Hematopoietic multipotent progenitor cell treated with erythropoietin and hydrocortisone succinate and interleukin-3 and kit ligand, for 17 days (in vitro differentiated cells): ENCODE measurements at regions not wholly inside any gene's neighbourhood (a gene's known extent, or its start where the extent isn't known, plus 50 kb on each side); places are given as distances from the start of the nearest gene placed in this dataset.

Experiments
- DNase-seq: peaks from one replicate; pipeline ENCODE4 v3.0.0-alpha.2; 2015; ENCODE audit warnings: low spot score

DNA sequence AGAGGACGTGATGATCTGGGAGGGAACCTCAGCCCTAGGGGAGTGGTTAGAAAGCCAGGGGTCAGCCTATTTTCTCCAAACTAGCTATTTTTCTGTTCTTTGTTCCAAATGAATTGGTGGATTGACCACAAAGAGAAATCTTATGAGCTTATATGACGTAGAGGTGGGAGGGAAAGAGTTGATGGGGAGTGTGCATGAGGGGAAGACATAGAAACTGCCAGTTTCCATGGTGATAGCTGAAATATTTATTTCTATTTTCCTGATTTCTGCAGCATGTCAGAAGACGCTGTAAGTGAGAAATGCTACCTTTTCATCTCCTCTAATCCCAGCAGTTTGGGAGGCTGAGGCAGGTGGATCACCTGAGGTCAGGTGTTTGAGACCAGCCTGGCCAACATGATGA is 51.4 kb upstream of the CISTR start:
- no peak for DNase-seq

DNA sequence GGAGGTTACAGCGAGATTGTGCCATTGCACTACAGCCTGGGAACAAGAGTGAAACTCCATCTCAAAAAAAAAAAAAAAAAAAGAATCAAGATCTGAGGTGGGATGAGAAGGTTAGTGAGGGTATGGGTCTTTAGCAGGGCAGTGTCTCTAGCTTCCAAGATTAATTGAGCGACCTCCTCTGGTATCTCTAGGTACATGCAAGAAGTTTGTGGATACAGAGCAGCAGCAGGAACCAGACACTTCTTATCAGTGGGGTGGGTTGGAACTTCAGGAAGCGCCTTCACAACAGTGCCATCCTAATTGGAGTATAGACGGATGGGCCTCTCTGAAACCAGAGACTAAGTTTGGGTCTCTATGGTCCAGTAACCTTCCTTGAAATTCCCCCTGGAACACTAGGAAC is 51.9 kb upstream of the CISTR start:
- no peak for DNase-seq

DNA sequence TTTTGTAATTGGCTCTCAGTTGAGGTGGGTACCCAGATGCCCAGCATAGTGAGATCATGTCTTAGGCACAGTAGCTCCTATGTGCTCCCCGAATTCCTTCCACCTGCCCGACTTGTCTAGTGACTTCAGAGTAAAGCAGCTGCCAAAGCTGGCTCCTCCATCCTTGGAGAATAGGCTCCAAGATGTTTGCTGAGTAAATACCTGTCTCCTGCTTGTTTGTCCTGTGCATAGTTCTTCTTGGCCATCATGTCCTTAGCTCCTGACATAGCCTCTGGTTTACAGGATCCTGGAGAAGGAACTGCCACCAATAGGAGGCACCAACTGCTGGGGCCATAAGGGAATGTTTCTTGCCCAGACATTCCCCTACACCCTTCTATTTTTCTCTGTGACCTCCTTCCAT is 52.6 kb upstream of the CISTR start:
- DNase-seq, result no peak

DNA sequence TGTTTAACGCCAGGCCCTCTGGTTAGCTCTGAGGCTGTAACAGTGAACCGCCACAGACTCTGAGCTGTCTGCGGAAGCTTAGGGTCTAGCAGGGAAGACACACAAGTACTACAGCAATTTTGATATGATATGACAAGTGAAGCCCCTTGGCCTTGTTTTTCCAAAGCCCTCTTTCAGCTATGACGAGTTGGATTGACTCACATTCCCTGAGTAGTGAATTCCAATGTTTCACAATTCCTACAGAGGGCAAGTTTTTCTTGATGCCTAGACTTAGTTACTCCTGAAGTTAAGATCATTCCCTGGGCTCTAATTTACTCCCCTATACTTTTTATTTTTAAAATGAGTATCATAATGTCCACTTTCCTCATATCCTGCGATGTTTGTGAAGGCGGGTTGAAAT is 53.3 kb upstream of the CISTR start:
- DNase-seq, result no peak

DNA sequence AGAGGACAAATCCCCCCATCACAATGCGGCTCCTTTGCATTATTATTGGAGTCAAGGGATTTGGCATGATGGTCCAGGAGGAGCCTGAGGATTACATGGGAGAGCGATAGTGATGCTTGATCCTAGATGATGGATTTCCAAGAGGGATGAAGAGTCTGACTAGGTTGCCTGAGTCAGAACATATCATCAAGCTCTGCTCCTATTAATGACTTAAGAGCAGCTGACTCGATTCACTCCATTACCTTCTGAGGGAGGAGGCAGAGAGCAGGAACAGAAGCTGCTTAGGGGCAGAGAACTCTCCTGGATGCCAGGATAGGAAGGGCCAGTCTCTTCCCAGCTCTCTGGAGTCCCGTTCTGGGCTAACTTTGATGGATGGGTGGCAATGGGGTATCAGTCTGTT is 54.0 kb upstream of the CISTR start:
- no peak for DNase-seq

DNA sequence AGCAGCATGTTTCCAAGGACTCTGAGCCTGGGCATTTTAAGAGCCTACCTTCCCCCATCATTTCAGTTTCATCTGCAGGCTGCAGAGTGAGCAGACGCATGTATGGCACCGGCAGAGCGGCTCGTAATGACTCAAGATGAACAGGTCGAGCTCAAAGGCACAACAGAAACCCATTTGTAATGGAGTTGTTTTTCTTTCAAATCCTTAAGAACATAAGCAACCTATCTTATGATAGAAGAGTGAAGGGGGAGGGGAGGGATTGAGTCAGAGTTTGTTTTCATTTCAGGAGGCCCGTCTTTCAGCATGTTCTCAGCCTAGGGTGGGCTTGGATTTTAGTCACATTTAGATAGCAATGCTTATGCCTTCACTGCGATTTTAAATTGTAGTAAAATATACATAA is 54.9 kb upstream of the CISTR start:
- DNase-seq, result no peak

DNA sequence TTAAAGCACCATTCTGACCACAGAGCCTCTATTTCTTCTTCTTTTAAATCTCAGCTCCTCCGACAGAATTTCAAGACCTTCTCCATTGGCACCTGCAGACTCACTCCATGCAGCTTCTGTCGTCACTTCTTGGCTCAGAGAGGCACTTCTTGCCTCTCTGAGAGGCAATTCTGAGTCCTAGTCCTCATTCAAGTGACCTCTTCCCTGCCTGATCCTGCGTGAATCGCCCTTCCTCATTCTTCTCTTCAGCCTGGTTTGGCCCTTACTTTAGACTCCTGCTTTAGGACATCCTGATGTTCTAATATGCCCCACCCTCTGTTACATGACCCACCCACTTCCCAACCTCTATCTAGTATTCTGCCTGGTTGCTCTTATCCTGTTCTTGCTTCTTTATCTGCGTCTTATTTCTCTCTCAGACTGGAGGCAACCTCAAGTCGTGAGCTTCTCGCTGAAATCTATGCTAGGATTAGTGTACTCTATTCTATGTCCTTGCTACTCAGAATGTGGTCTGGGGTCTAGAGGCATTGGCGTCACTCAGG is 55.6 kb upstream of the CISTR start:
- DNase-seq, result no peak

DNA sequence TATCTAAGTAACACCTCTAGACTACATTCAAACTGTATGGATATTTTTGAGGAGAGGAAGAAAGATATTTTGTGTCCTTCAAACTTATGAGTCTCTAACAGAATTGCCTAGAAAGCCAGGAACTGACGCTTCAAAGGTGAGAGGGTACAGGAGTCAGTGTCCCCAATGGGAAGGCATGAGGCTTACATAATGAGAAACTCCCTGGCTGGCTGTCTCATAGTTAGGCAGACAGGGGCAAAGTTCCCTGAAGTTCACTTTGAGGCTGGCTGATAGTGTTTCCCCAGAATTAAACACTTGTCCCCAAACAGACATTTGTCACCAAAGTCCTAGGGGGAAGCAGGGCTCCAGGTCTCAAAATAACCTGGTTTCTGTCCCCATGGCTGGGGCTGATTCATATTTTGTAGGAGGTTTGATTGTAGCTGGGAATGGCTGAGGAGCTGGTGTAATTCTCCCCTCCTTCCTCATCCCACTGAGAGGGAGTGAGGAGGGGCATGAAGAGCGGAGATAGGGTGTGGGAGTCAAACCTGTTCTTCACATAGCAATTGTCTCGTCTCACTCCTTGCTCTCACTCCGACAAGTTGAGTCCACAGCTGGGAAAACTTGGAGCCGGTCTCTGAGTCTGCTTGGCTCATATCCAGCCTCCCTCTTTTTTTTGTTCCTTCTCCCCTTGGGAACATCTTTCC is 56.4 kb upstream of the CISTR start:
- DNase-seq, result no peak

DNA sequence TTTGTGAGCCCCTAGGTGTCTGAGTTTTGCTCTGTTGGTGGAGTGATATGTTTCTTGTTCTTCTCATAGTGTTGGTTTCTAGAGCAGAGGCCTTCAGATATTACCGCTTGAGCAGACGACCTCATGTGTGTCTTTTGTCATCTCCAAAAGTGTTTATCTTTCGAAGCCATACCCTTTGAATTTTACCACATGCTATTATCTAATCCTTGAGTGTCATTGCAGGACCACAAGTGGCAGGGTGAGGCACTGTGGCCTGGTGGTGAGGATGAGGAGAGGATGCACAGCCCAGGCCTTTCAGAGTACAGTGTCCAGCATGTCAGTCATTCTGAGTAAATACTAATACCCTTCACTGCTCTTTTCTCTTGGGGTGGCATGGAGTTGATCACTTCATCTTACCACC is 57.2 kb upstream of the CISTR start:
- peak; percentile 9 for DNase-seq

DNA sequence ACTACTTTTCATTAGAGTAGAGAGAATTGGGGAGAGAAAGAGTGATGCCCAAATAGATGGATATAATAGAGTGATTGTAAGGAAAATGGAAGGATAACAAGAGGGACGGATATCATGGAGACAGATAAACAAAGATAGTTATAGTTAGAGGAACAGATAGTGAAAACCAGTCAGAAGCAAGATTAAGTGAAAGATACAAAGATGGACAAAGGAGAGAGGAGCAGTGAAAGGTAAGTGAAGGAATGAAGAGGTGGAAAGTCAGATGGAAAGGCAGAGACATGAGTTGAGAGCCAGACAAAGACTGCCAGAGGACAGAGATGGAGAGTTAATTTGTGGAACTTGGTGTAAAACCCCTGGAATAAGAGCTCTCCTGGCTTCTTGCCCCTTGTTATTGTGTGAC is 59.2 kb upstream of the CISTR start:
- DNase-seq, result no peak

DNA sequence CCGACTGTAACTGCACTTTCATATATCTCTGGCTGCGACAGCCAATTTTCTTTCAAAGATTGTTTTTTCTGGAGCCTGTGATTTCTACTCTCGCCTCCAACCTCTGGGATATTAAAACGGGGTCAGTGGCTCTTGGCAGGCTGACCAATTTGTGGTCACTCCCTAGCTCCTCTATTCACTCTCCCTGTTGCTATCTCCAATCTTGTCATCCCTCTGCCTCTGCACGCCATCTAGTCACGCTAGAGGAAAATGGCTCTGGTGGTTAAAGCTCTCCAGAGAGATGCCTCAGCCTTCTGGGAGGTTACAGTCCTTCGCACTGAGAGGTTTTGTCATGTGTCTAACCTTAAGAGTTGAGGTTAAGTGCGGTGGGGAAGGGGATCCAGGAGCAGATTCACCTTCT is 59.8 kb upstream of the CISTR start:
- DNase-seq, result no peak

DNA sequence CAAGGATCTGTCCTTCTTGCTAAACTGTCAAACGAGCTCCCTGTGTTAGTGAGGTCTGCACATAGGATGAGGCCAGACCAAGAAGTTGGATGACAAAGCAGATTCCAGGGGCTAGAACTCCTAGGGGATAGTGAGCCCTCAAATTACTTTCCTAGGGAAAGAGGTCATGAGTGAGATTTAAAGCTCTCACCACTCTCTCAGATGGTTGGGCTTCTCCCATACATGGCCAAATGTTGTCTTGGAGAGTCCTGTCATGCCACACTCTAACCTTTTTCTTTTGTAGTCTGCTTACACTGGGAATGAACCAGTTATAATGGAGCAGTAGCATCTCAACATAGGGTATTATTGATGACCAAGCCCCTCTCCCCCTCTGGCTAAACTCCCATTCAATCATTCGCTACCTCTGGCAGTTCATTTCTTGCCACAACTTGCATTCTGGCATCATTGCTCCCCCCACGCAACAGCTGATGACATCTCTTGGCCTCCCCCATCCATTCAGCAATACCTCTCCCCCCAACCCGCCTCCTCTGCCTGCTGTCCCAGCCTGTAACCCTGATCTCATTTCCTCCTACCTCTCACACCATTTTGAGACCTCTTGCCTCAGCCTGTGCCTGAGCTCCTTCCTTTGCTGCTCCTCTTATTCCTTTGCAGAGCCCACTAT is 64.7 kb upstream of the CISTR start:
- no peak for DNase-seq

DNA sequence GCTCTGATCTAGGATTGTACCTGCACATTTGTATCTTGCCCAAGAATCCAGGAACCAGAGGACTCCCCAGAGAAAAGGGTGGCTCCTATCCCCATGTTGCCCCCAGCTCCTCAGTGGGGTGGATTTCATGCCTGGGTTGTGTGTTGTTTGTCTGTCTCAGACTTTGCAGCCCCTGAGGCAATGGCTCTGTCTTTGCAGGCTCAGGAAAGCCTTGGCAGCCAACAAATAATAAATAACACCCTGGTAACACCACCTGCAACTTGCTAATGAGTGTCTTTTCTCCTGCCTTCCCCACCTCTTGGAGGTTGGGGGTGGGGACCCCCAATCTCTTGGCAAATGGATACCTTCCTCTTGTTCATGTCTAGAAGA is 65.2 kb upstream of the CISTR start:
- DNase-seq, result no peak

DNA sequence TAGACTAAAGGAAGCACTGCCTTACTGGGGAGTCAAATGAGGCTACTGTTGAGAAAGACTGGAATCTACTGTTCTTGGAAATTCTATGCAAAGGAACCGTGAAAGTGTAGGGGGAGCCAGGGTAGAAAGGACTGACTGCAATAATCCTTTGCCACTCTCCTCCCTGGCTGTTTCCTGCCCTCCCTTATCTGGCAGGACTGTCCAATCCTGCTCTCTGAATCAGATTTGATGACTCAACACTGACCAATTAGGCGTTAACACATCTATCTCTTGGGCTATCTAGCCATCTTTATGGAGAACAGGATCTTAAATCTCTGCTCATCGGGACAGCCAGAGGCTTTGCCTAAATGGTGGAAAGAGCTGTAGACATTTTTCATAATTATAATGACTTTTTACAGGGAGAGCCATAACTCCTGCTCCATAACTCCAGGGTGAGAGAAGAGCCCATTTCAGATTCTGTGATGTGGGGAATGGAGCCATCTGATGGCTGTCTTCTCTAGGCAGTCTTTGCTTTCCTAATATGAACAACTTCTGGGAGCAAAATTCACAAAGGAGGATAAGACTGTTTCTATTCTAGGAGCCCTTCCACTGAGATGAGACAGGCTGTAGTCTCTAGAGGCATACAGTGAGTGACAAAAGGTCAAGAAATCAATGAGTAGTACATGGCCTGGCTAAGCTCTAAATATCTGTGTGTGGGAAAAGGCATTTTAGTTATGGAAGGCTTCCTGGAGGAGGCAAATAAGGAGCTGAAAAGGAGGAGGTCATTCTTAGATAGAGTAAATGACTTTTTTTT is 68.9 kb upstream of the CISTR start:
- no peak for DNase-seq

DNA sequence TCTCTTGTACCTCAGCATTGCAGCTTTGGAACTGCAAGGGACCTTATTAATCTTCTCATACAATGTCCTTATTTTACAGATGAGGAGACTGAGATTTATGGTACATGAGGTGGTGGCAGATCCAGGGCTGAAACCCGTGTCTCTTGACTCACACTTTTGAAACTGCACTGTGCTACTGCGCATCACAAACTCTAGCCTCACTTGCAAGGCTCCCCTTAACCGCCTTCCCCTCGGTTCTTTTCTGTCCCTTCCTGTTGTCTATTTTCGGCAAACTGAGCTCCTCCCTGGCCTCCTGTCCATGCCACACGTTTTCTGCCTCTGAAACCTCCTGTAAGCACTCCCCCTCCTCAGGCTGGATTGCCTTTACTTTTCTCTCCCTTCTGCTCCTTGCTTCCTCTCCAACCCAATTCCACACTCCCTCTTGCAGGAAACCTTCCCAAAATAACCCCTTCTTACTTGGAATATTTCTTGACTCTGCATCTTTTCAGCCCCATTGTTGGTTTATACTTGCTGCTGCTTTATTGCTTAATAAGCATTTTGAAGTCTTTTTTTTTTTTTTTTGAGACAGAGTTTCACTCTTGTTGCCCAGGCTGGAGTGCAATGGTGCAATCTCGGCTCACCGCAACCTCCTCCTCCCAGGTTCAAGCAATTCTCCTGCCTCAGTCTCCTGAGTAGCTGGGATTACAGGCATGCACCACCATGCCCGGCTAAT is 72.4 kb upstream of the CISTR start:
- no peak for DNase-seq

DNA sequence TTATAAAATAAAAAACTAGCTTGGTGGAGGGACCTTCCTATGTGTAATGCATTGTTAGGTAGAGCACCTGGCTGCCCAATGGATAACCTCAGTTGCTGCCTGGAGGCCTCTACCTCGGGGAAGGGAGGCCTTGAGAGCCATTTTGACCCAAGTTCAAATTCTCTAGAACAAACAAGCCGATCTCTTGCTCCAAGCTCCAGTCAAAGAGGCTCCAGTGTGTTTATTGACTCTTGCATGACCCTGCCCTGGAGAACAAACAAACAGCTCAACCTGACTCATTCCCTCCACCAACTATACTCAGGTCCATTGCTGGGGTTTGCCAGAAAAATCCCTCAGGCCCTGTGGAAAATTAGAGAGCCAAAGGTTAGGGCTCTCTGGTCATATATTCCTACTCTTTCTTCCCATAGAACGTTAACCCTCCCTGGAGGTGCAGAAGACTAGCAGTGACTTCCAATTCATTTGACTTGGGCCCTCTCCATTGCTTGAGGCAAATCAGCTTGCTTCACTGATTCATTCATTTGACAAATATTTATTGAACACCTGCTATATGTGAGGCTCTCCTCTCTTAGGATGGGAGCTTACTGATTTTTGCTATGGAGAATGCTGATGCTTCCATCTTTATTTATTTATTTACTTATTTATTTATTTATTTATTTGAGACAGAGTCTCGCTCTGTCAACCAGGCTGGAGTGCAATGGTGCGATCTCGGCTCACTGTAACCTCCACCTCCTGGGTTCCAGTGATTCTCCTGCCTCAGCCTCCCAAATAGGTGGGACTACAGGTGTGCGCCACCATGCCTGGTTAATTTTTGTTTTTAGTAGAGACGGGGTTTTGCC is 73.7 kb upstream of the CISTR start:
- no peak for DNase-seq

DNA sequence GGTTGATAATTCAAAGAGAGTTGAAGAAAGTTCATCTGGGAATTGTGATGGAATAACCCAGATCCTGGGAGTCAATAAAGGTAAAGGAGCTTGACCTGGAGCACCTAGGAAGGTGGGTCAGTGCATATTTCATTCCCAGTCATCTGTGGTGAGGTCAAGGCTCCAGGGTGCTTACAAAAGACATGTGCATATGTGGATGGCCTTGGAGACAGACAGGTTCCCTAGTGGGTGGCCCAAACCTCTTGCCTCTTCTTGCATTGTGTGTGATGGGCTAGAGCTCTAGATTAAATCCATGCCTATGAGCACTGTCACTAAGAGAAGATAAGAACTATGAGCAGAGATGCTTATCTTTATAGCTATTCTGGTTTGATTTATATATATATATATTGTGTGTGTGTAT is 75.5 kb upstream of the CISTR start:
- no peak for DNase-seq

DNA sequence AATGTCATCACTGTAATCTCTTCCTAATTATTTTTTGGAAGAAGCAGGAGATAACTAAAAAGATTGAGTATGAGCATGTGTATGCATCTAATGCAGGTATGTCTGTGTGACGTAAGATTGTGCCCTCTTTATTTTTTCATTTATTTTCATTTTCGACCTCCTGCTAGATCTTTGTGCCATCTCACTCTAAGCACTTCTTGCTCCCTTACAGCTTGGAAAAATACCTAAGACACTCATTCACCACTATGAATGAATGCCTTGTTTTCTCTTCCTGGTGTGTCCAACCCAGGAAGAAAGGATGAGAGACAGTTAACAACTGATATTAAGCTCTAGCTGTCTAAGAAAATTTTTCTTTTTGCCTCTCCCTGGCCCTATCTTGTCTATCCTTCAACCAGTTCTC is 76.8 kb upstream of the CISTR start:
- DNase-seq, result no peak

DNA sequence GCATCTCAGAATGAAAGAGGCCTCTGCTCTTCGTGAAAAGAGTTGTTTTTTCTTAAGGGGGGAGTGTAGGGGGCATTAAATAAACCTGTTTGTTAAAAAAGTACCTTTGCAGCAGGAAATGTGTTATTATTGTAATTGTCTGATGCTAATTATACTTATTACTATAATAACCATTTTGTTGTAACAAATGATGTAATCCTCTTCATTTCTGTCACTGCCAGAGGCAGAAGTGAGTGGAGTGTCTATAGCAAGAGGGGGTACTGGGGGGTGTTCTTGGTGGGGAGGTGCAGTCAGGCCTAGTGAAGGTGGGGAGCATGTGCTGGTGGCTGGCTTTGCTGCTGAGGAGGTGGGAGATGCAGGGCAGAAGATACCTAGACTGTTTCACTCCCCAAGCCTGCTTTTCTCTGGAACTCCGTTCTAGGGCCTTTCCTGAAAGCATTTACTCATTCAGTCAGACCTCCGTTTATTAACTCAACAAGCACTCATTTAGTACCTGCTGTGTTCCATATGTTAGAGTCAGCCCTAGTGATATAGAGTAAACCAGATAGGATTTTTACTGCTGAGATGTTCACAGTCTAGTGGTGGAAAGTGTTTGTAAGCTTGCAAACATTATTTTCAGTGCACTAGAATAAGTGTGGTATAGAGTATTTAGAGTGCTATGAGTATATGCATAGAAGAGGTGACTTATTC is 77.5 kb upstream of the CISTR start:
- no peak for DNase-seq

DNA sequence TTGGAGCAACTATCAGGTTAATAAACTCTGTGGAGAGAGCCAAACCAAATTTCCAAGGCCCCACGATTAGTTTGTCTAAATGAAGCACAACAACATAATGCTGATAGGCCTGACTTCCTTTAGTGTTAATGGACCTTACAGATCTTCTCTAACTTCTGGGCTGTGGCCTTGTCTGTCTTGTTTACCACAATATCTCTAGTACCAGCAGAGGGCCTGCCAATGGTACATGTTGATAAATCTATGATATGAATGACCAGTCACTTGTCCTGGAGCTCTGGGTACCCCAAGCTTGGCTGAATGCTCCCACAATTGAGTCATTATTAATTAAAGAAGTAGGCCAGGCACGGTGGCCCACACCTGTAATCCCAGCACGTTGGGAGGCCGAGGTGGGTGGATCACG is 78.9 kb upstream of the CISTR start:
- DNase-seq, result no peak

DNA sequence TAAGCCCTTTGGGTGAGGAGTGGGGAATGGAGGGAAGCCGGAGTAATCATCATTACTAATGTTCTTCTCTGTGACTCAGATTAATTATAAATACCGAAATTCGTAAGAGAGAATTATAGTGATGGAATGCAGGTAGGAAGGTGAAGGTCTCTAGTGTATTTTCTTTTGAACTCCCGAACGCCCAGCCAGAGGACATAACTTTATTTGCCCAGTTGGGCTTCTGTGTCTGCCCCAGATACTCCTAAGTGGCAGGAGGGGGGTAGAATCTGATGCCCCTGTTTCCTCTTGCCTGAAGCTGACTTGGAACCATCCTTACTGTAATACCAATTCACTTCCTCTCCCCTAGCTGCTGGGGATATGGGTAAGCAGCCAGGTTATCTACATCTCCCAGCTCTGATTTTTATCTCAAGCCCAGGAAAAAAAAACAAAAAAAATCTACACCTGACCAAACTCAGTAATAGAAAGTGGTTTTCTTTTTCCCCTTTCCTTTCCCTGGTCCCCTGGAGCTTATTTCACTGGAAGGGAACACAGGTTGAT is 84.4 kb upstream of the CISTR start:
- no peak for DNase-seq
